Upper lobe of left lung (tissue), 4 donors: ENCODE measurements at regions not wholly inside any gene's neighbourhood (a gene's known extent, or its start where the extent isn't known, plus 50 kb on each side); places are given as distances from the start of the nearest gene placed in this dataset.

Experiments
- EP300 ChIP-seq, 4 donors: sonication (generic); formaldehyde crosslinking; IDR thresholded peaks; one replicate each; pipeline ENCODE4 v1.5.1; 2017; ENCODE audit warnings: antibody characterized with exemption in 4 of 4, control low read depth in 2 of 4
- POLR2A ChIP-seq, 4 donors: fragments of 450-650 bp; IDR thresholded peaks; one replicate each; pipeline ENCODE4 v1.5.1; 2016 to 2017; ENCODE audit warnings: antibody characterized with exemption in 4 of 4, mild to moderate bottlenecking in 2 of 4
- POLR2AphosphoS5 ChIP-seq, 2 donors: sonication (generic); formaldehyde crosslinking; IDR thresholded peaks; one replicate each; pipeline ENCODE4 v1.5.1; 2017; ENCODE audit warnings: antibody characterized with exemption in 2 of 2
- TF ChIP-seq, protein P1 (sequence below), 6 experiments: fragments of 450-650 bp in 4 of 6; fragments of 200-600 bp in 2 of 6; sonication (generic) in 2 of 6; IDR thresholded peaks; one replicate each; pipeline ENCODE4 v1.5.1; 2016 to 2019; ENCODE audit warnings: antibody characterized with exemption in 6 of 6

DNA sequence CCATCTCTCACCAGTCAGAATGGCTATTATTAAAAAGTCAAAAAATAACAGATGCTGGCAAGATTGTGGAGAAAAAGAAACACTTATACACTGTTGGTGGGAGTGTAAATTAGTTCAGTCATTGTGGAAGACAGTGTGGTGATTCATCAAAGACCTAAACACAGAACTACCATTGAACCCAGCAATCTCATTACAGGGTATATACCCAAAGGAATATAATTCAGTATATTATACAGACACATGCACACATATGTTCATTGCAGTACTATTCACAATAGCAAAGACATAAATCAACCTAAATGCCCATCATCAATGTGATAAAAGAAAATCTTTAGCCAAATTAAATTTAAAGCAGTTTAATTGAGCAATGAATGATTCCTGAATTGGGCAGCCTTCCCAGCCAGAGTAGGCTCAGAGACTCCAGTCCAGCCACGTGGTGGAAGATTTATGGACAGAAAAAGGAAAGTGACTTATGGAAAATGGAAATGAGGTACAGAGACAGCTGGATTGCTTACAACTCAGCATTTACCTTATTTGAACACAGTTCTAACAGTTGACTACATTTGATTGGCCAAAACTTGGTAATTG is 377.1 kb upstream of the SLC39A10 start:
- TF ChIP-seq, protein P1, sequence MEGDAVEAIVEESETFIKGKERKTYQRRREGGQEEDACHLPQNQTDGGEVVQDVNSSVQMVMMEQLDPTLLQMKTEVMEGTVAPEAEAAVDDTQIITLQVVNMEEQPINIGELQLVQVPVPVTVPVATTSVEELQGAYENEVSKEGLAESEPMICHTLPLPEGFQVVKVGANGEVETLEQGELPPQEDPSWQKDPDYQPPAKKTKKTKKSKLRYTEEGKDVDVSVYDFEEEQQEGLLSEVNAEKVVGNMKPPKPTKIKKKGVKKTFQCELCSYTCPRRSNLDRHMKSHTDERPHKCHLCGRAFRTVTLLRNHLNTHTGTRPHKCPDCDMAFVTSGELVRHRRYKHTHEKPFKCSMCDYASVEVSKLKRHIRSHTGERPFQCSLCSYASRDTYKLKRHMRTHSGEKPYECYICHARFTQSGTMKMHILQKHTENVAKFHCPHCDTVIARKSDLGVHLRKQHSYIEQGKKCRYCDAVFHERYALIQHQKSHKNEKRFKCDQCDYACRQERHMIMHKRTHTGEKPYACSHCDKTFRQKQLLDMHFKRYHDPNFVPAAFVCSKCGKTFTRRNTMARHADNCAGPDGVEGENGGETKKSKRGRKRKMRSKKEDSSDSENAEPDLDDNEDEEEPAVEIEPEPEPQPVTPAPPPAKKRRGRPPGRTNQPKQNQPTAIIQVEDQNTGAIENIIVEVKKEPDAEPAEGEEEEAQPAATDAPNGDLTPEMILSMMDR (IDR thresholded peaks at IDR 0.05), result no peak
- TF ChIP-seq POLR2A (IDR thresholded peaks at IDR 0.05) (no peak), POLR2AphosphoS5 (IDR thresholded peaks at IDR 0.05) (no peak), EP300 (IDR thresholded peaks at IDR 0.05) (no peak)
